HepG2 (cell line): ENCODE measurements at regions not wholly inside any gene's neighbourhood (a gene's known extent, or its start where the extent isn't known, plus 50 kb on each side); places are given as distances from the start of the nearest gene placed in this dataset.

Experiments
- AKAP8 ChIP-seq: sonication (generic); formaldehyde crosslinking; IDR thresholded peaks from 2 replicates; pipeline ENCODE4 v1.5.1; 2020; ENCODE audit warnings: mild to moderate bottlenecking, missing genetic modification reagents
- ARNT2 ChIP-seq: sonication (generic); formaldehyde crosslinking; IDR thresholded peaks from 2 replicates; pipeline ENCODE4 v1.8.0; 2022; ENCODE audit warnings: mild to moderate bottlenecking, low read depth, missing genetic modification reagents, moderate library complexity
- CEBPG ChIP-seq: IDR thresholded peaks from 2 replicates; pipeline ENCODE4 v1.6.1; 2016
- ETV6 ChIP-seq: sonication (generic); formaldehyde crosslinking; conservative IDR thresholded peaks from 2 replicates; pipeline ENCODE4 v1.4.0; 2020; ENCODE audit warnings: missing genetic modification reagents
- GATAD2A ChIP-seq: IDR thresholded peaks from 2 replicates; pipeline ENCODE4 v1.6.1; 2016
- HNRNPH1 ChIP-seq: fragments of 200-400 bp; formaldehyde crosslinking; optimal IDR thresholded peaks from 2 replicates; pipeline ENCODE3; 2017; ENCODE audit warnings: mild to moderate bottlenecking, low read depth, low read length
- NFYC ChIP-seq: IDR thresholded peaks from 2 replicates; pipeline ENCODE4 v1.6.1; 2016; ENCODE audit warnings: missing genetic modification reagents, missing compliant biosample characterization
- SIN3B ChIP-seq: fragments of 150-350 bp; IDR thresholded peaks from 2 replicates; pipeline ENCODE4 v1.6.1; 2014; ENCODE audit warnings: low read length
- STAG1 ChIP-seq: sonication (generic); formaldehyde crosslinking; IDR thresholded peaks from 2 replicates; pipeline ENCODE4 v1.4.0; 2020; ENCODE audit warnings: missing genetic modification reagents
- TBP ChIP-seq: sonication (generic); formaldehyde crosslinking; IDR thresholded peaks from 2 replicates; pipeline ENCODE4 v1.5.0; 2020; ENCODE audit warnings: missing genetic modification reagents
- TBX2 ChIP-seq: sonication (generic); formaldehyde crosslinking; IDR thresholded peaks from 2 replicates; pipeline ENCODE4 v1.5.0; 2020; ENCODE audit warnings: missing genetic modification reagents, mild to moderate bottlenecking, borderline replicate concordance
- ZBTB3 ChIP-seq: sonication (generic); formaldehyde crosslinking; IDR thresholded peaks from 2 replicates; pipeline ENCODE4 v1.4.0; 2020; ENCODE audit warnings: low read depth, mild to moderate bottlenecking, moderate library complexity, missing genetic modification reagents, borderline replicate concordance
- ZNF138 ChIP-seq: sonication (generic); formaldehyde crosslinking; IDR thresholded peaks from 2 replicates; pipeline ENCODE4 v1.5.0; 2020; ENCODE audit warnings: mild to moderate bottlenecking, low read depth, missing genetic modification reagents
- ZNF180 ChIP-seq: sonication (generic); formaldehyde crosslinking; IDR thresholded peaks from 2 replicates; pipeline ENCODE4 v1.4.0; 2020; ENCODE audit warnings: low read depth, missing genetic modification reagents, borderline replicate concordance
- ZNF33A ChIP-seq: sonication (generic); formaldehyde crosslinking; IDR thresholded peaks from 2 replicates; pipeline ENCODE4 v1.5.1; 2020; ENCODE audit warnings: missing genetic modification reagents, mild to moderate bottlenecking, moderate library complexity, borderline replicate concordance
- ZNF678 ChIP-seq: sonication (generic); formaldehyde crosslinking; IDR thresholded peaks from 2 replicates; pipeline ENCODE4 v1.4.0; 2020; ENCODE audit warnings: mild to moderate bottlenecking, missing genetic modification reagents
- ZNF7 ChIP-seq: IDR thresholded peaks from 2 replicates; pipeline ENCODE4 v1.6.1; 2016; ENCODE audit warnings: missing biosample characterization, missing genetic modification reagents
- ZNF777 ChIP-seq: sonication (generic); formaldehyde crosslinking; IDR thresholded peaks from 2 replicates; pipeline ENCODE4 v1.4.0; 2020; ENCODE audit warnings: missing genetic modification reagents
- ZSCAN29 ChIP-seq: sonication (generic); formaldehyde crosslinking; conservative IDR thresholded peaks from 2 replicates; pipeline ENCODE4 v1.4.0; 2020; ENCODE audit warnings: mild to moderate bottlenecking, missing genetic modification reagents
- TF ChIP-seq, protein P1 (sequence below): IDR thresholded peaks from 2 replicates; pipeline ENCODE4 v1.6.1; 2016; ENCODE audit warnings: low read depth
- TF ChIP-seq, protein P2 (sequence below): sonication (generic); formaldehyde crosslinking; IDR thresholded peaks from 2 replicates; pipeline ENCODE4 v1.9.0; 2021; ENCODE audit warnings: missing genetic modification reagents, mild to moderate bottlenecking, borderline replicate concordance
- TF ChIP-seq, protein P3 (sequence below): sonication (generic); formaldehyde crosslinking; IDR thresholded peaks from 2 replicates; pipeline ENCODE4 v1.5.0; 2020; ENCODE audit warnings: missing genetic modification reagents

DNA sequence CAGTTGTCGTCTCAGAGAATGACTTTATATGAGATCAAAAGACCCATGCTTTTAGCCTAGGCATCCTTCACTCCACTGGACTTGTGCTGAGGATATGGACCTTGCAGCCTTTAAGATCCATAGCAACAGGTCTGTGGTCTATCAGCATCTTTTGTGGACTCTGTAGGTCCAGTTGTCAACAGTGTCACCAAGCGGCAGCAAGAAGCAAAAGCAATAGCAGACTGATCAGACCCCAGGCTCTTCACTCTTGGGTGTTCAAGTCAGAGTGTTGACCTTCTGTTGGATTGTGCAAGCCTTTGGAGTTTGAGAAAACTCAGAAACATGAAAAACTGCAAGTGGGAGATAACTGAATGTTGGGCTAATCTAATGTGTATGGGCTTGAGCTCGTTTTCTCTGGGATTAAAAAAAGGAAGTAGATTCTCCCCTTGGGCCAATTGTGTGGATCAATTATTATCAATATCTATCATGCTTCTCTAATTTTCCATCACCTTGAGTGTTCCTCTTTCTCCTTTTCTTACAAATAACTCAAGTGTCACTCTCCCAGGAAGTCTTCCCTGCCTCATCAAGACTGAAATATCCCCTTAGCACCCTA lies 144.2 kb downstream of the LYPLAL1 start (continued):
- no peak for TF ChIP-seq ZNF180 (CRISPR knock-in tag)
- TF ChIP-seq ZNF138 (CRISPR knock-in tag), result no peak
- peak; percentile 94 for TF ChIP-seq STAG1 (CRISPR knock-in tag)
- TF ChIP-seq ZNF33A (CRISPR knock-in tag), result no peak
- TF ChIP-seq ZBTB3 (CRISPR knock-in tag), result no peak
- TF ChIP-seq NFYC (CRISPR knock-in tag), result no peak
- no peak for TF ChIP-seq ZNF678 (CRISPR knock-in tag)
- TF ChIP-seq CEBPG, result peak; percentile 77
- TF ChIP-seq, protein P1, sequence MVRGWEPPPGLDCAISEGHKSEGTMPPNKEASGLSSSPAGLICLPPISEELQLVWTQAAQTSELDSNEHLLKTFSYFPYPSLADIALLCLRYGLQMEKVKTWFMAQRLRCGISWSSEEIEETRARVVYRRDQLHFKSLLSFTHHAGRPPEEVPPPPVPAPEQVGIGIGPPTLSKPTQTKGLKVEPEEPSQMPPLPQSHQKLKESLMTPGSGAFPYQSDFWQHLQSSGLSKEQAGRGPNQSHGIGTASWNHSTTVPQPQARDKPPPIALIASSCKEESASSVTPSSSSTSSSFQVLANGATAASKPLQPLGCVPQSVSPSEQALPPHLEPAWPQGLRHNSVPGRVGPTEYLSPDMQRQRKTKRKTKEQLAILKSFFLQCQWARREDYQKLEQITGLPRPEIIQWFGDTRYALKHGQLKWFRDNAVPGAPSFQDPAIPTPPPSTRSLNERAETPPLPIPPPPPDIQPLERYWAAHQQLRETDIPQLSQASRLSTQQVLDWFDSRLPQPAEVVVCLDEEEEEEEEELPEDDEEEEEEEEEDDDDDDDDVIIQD (CRISPR knock-in tag), result 0 out of 2 replicates have a peak, but pooled peaks have one; percentile 65
- TF ChIP-seq HNRNPH1, result no peak
- peak; percentile 63; the same call in 1 of the 2 replicates for TF ChIP-seq GATAD2A (CRISPR knock-in tag)
- TF ChIP-seq, protein P2, sequence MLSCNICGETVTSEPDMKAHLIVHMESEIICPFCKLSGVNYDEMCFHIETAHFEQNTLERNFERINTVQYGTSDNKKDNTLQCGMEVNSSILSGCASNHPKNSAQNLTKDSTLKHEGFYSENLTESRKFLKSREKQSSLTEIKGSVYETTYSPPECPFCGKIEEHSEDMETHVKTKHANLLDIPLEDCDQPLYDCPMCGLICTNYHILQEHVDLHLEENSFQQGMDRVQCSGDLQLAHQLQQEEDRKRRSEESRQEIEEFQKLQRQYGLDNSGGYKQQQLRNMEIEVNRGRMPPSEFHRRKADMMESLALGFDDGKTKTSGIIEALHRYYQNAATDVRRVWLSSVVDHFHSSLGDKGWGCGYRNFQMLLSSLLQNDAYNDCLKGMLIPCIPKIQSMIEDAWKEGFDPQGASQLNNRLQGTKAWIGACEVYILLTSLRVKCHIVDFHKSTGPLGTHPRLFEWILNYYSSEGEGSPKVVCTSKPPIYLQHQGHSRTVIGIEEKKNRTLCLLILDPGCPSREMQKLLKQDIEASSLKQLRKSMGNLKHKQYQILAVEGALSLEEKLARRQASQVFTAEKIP, result no peak
- no peak for TF ChIP-seq TBP (CRISPR knock-in tag)
- TF ChIP-seq ARNT2 (CRISPR knock-in tag), result no peak
- no peak for TF ChIP-seq AKAP8 (CRISPR knock-in tag)
- no peak for TF ChIP-seq ZNF7 (CRISPR knock-in tag)
- no peak for TF ChIP-seq ZSCAN29 (CRISPR knock-in tag)
- no peak for TF ChIP-seq TBX2 (CRISPR knock-in tag)
- TF ChIP-seq ZNF777 (CRISPR knock-in tag), result no peak
- TF ChIP-seq ETV6, result no peak
- TF ChIP-seq, protein P3, sequence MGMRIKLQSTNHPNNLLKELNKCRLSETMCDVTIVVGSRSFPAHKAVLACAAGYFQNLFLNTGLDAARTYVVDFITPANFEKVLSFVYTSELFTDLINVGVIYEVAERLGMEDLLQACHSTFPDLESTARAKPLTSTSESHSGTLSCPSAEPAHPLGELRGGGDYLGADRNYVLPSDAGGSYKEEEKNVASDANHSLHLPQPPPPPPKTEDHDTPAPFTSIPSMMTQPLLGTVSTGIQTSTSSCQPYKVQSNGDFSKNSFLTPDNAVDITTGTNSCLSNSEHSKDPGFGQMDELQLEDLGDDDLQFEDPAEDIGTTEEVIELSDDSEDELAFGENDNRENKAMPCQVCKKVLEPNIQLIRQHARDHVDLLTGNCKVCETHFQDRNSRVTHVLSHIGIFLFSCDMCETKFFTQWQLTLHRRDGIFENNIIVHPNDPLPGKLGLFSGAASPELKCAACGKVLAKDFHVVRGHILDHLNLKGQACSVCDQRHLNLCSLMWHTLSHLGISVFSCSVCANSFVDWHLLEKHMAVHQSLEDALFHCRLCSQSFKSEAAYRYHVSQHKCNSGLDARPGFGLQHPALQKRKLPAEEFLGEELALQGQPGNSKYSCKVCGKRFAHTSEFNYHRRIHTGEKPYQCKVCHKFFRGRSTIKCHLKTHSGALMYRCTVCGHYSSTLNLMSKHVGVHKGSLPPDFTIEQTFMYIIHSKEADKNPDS, result no peak
- no peak for TF ChIP-seq SIN3B
